Loucy (cell line): ENCODE measurements at regions not wholly inside any gene's neighbourhood (a gene's known extent, or its start where the extent isn't known, plus 50 kb on each side); places are given as distances from the start of the nearest gene placed in this dataset.

Source experiments
- EZH2phosphoT487 ChIP-seq: fragments of 200-600 bp; IDR thresholded peaks from 2 replicates; pipeline ENCODE4 v1.6.1; 2018; ENCODE audit warnings: antibody characterized with exemption, mild to moderate bottlenecking, moderate library complexity, borderline replicate concordance
- TF ChIP-seq, protein P1 (sequence below): fragments of 200-600 bp; sonication (generic); conservative IDR thresholded peaks from 2 replicates; pipeline ENCODE4 v1.5.1; 2014; ENCODE audit warnings: mild to moderate bottlenecking, antibody characterized with exemption, low read length

DNA sequence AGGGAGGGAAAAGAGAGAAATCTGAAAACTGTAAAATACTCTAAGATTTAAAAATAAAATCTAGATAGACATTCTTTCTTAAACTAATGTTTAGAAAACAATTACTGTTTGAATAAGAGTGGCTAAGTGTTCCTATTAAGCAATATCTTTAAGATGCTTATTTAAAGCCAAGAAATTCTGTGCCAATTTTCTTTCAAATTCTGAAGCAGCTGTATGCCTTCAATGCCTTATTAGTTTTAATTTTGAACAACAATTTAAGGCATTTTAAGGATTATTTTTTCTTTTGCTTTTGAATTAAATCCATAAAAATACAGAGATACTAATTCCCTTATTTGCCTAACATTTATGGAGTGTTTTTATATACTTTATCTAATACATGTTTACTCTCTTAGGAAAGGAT is 50.3 kb upstream of the KITLG start:
- TF ChIP-seq, protein P1, sequence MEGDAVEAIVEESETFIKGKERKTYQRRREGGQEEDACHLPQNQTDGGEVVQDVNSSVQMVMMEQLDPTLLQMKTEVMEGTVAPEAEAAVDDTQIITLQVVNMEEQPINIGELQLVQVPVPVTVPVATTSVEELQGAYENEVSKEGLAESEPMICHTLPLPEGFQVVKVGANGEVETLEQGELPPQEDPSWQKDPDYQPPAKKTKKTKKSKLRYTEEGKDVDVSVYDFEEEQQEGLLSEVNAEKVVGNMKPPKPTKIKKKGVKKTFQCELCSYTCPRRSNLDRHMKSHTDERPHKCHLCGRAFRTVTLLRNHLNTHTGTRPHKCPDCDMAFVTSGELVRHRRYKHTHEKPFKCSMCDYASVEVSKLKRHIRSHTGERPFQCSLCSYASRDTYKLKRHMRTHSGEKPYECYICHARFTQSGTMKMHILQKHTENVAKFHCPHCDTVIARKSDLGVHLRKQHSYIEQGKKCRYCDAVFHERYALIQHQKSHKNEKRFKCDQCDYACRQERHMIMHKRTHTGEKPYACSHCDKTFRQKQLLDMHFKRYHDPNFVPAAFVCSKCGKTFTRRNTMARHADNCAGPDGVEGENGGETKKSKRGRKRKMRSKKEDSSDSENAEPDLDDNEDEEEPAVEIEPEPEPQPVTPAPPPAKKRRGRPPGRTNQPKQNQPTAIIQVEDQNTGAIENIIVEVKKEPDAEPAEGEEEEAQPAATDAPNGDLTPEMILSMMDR, result no peak
- TF ChIP-seq EZH2phosphoT487, result no peak
